PC-9 (cell line): ENCODE measurements at regions not wholly inside any gene's neighbourhood (a gene's known extent, or its start where the extent isn't known, plus 50 kb on each side); places are given as distances from the start of the nearest gene placed in this dataset.
"Not testable (repeated sequence)": the region's sequence is repeated elsewhere in the genome, so short reads cannot be mapped to it uniquely, and the experiment has no call there.

Experiments
- EZH2 ChIP-seq: fragments of 200-600 bp; sonication (generic); IDR thresholded peaks from 2 replicates; pipeline ENCODE4 v1.8.0; 2017; ENCODE audit warnings: antibody characterized with exemption, low read depth
- TF ChIP-seq, protein P1 (sequence below): fragments of 200-600 bp; sonication (generic); conservative IDR thresholded peaks from 2 replicates; pipeline ENCODE4 v1.6.1; 2017; ENCODE audit warnings: mixed run types, antibody characterized with exemption, mild to moderate bottlenecking, moderate library complexity

DNA sequence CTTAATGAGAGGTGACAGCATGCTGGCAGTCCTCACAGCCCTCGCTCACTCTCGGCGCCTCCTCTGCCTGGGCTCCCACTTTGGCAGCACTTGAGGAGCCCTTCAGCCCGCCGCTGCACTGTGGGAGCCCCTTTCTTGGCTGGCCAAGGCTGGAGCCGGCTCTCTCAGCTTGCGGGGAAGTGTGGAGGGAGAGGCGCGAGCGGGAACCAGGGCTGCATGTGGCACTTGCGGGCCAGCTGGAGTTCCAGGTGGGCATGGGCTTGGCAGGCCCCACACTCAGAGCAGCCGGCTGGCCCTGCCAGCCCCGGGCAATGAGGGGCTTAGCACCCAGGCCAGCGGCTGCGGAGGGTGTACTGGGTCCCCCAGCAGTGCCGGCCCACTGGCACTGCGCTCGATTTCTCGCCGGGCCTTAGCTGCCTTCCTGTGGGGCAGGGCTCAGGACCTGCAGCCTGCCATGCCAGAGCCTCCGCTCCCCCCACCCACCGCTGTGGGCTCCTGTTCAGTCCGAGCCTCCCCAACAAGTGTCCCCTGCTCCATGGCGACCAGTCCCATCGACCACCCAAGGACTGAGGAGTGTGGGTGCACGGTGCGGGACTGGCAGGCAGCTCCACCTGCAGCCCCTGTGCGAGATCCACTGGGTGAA, 279.7 kb upstream of the CBLB start:
- TF ChIP-seq, protein P1, sequence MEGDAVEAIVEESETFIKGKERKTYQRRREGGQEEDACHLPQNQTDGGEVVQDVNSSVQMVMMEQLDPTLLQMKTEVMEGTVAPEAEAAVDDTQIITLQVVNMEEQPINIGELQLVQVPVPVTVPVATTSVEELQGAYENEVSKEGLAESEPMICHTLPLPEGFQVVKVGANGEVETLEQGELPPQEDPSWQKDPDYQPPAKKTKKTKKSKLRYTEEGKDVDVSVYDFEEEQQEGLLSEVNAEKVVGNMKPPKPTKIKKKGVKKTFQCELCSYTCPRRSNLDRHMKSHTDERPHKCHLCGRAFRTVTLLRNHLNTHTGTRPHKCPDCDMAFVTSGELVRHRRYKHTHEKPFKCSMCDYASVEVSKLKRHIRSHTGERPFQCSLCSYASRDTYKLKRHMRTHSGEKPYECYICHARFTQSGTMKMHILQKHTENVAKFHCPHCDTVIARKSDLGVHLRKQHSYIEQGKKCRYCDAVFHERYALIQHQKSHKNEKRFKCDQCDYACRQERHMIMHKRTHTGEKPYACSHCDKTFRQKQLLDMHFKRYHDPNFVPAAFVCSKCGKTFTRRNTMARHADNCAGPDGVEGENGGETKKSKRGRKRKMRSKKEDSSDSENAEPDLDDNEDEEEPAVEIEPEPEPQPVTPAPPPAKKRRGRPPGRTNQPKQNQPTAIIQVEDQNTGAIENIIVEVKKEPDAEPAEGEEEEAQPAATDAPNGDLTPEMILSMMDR = not testable (repeated sequence)
- TF ChIP-seq EZH2 = not testable (repeated sequence)
